GM19351 (cell line): ENCODE measurements at regions not wholly inside any gene's neighbourhood (a gene's known extent, or its start where the extent isn't known, plus 50 kb on each side); places are given as distances from the start of the nearest gene placed in this dataset.

ENCODE experiments used
- ATAC-seq: cut with Tn5 transposase; IDR thresholded peaks from one replicate; pipeline ENCODE4 v1.9.1; 2021; ENCODE audit warnings: mild to moderate bottlenecking, moderate library complexity; ENCODE audit not compliant: unreplicated experiment

- no peak for ATAC-seq
These were observed 477.1 kb downstream of the FSCB start for GRCh38 chr14:44029933-44030332.

- no peak for ATAC-seq
These were observed 479.7 kb downstream of the FSCB start for GRCh38 chr14:44027397-44027796.

GRCh38 chr14:44010595-44010994, 496.5 kb downstream of the FSCB start:
- no peak for ATAC-seq

GRCh38 chr14:44010071-44010470, 497.0 kb downstream of the FSCB start:
- no peak for ATAC-seq

- ATAC-seq, result no peak
These were observed 497.4 kb downstream of the FSCB start for GRCh38 chr14:44009642-44010041.

- ATAC-seq, result no peak
These were observed 518.1 kb downstream of the FSCB start for GRCh38 chr14:43988989-43989388.

GRCh38 chr14:43983721-43984120, 523.4 kb downstream of the FSCB start:
- ATAC-seq, result no peak

GRCh38 chr14:43981135-43981768, 525.8 kb downstream of the FSCB start:
- ATAC-seq, result no peak

- no peak for ATAC-seq
These were observed 550.3 kb downstream of the FSCB start for GRCh38 chr14:43956741-43957140.

GRCh38 chr14:43949400-43949799, 557.7 kb downstream of the FSCB start:
- no peak for ATAC-seq

GRCh38 chr14:43939836-43940235, 567.2 kb downstream of the FSCB start:
- ATAC-seq, result no peak

GRCh38 chr14:43938588-43939281, 568.3 kb downstream of the FSCB start:
- no peak for ATAC-seq

- no peak for ATAC-seq
These were observed 570.1 kb downstream of the FSCB start for GRCh38 chr14:43937001-43937400.

- ATAC-seq, result no peak
These were observed 573.0 kb downstream of the FSCB start for GRCh38 chr14:43934102-43934501.

- ATAC-seq, result no peak
These were observed 592.9 kb downstream of the FSCB start for GRCh38 chr14:43914041-43914693.

GRCh38 chr14:43903209-43903608, 603.9 kb downstream of the FSCB start:
- no peak for ATAC-seq

GRCh38 chr14:43901911-43902673, 605.0 kb downstream of the FSCB start:
- no peak for ATAC-seq

- no peak for ATAC-seq
These were observed 606.9 kb downstream of the FSCB start for GRCh38 chr14:43900173-43900655.

GRCh38 chr14:43898687-43899086, 608.4 kb downstream of the FSCB start:
- no peak for ATAC-seq

GRCh38 chr14:43896044-43896443, 611.0 kb downstream of the FSCB start:
- no peak for ATAC-seq

GRCh38 chr14:43894534-43894933, 612.5 kb downstream of the FSCB start:
- no peak for ATAC-seq
